Panc1 (cell line): ENCODE measurements at regions not wholly inside any gene's neighbourhood (a gene's known extent, or its start where the extent isn't known, plus 50 kb on each side); places are given as distances from the start of the nearest gene placed in this dataset.

Experiments used
- POLR2AphosphoS5 ChIP-seq: IDR thresholded peaks from 2 replicates; pipeline ENCODE4 v1.6.1; 2012; ENCODE audit warnings: mild to moderate bottlenecking, low read depth, low read length, moderate library complexity
- SIN3A ChIP-seq: IDR thresholded peaks from 2 replicates; pipeline ENCODE4 v1.6.1; 2012; ENCODE audit warnings: low read depth, mild to moderate bottlenecking, low read length, moderate library complexity, borderline replicate concordance; ENCODE audit not compliant: insufficient read depth
- TF ChIP-seq, protein P1 (sequence below): fragments of 450-650 bp; IDR thresholded peaks from 2 replicates; pipeline ENCODE4 v1.5.1; 2017; ENCODE audit warnings: mild to moderate bottlenecking
- TF ChIP-seq, protein P2 (sequence below), 2 experiments: IDR thresholded peaks; 2 replicates each; pipeline ENCODE4 v1.6.1; 2011 to 2012; ENCODE audit warnings: low read depth in 2 of 2, control low read depth in 1 of 2, low read length in 1 of 2, mild to moderate bottlenecking in 1 of 2, moderate library complexity in 1 of 2; ENCODE audit not compliant: insufficient read depth in 1 of 2

DNA sequence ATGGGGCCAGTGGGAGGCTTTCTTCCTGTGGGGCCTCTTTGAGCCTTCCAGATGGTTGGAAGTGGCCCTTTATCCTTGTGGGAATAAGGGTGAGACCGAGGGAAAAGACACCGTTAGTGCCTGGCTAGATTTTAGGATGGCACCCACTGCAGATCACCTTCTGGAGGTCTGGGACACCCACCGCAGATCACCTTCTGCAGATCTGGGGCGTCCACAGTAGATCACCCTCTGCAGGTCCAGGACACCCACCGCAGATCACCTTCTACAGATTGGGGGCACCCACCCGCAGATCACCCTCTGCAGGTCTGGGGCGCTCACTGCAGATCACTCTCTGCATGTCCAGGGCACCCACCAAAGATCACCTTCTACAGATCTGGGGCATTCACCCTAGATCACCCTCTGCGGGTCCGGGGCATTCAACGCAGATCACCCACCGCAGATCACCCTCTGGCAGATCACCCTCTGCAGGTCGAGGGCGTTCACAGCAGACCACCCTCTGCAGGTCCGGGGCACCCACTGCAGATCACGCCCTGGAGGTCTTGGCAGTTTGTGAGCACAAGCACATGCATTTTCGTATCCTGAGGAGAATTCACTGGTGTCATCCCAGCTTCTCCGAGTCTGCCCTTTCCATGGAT is 153.4 kb upstream of the TSHZ3 start:
- TF ChIP-seq SIN3A (no peak), POLR2AphosphoS5 (no peak)
- TF ChIP-seq, protein P1, sequence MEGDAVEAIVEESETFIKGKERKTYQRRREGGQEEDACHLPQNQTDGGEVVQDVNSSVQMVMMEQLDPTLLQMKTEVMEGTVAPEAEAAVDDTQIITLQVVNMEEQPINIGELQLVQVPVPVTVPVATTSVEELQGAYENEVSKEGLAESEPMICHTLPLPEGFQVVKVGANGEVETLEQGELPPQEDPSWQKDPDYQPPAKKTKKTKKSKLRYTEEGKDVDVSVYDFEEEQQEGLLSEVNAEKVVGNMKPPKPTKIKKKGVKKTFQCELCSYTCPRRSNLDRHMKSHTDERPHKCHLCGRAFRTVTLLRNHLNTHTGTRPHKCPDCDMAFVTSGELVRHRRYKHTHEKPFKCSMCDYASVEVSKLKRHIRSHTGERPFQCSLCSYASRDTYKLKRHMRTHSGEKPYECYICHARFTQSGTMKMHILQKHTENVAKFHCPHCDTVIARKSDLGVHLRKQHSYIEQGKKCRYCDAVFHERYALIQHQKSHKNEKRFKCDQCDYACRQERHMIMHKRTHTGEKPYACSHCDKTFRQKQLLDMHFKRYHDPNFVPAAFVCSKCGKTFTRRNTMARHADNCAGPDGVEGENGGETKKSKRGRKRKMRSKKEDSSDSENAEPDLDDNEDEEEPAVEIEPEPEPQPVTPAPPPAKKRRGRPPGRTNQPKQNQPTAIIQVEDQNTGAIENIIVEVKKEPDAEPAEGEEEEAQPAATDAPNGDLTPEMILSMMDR: no peak
- TF ChIP-seq, protein P2, sequence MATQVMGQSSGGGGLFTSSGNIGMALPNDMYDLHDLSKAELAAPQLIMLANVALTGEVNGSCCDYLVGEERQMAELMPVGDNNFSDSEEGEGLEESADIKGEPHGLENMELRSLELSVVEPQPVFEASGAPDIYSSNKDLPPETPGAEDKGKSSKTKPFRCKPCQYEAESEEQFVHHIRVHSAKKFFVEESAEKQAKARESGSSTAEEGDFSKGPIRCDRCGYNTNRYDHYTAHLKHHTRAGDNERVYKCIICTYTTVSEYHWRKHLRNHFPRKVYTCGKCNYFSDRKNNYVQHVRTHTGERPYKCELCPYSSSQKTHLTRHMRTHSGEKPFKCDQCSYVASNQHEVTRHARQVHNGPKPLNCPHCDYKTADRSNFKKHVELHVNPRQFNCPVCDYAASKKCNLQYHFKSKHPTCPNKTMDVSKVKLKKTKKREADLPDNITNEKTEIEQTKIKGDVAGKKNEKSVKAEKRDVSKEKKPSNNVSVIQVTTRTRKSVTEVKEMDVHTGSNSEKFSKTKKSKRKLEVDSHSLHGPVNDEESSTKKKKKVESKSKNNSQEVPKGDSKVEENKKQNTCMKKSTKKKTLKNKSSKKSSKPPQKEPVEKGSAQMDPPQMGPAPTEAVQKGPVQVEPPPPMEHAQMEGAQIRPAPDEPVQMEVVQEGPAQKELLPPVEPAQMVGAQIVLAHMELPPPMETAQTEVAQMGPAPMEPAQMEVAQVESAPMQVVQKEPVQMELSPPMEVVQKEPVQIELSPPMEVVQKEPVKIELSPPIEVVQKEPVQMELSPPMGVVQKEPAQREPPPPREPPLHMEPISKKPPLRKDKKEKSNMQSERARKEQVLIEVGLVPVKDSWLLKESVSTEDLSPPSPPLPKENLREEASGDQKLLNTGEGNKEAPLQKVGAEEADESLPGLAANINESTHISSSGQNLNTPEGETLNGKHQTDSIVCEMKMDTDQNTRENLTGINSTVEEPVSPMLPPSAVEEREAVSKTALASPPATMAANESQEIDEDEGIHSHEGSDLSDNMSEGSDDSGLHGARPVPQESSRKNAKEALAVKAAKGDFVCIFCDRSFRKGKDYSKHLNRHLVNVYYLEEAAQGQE (IDR thresholded peaks at IDR 0.05; ENCODE audit: insufficient read depth in 1 of 2, low read depth in 2 of 2, low read length in 1 of 2): no peak
